Cerebellar nuclear complex (tissue), 1 donor: ENCODE measurements at regions not wholly inside any gene's neighbourhood (a gene's known extent, or its start where the extent isn't known, plus 50 kb on each side); places are given as distances from the start of the nearest gene placed in this dataset.

ENCODE experiments used
- DNase-seq, 2 experiments: peaks; one replicate each; lab custom pipeline; 2025; lab: John Stamatoyannopoulos, UW

DNA sequence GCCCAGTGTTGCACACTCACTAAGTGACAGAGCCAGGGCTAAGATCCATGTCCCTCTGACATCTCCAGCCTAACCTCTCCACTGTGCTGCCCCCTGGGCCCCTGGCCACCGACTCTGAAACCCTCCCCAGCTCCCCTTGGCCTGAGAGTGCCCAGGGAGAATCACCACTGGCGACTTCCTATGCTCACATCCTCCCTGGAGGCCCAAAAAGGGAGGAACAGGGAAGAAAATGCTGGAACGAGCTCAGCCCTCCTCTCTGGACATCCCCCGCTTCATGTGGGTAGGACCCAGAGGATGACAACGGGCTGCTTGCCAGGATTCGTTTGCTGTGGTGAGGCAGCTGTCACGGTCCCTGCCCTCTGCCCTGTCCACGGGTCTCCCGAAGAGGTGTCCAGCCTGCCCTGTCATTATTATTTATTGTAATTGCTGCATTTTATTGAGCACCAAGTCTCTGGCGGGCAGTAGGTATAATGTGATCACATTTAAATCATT lies 153.5 kb upstream of the RPL38 start:
- no peak for DNase-seq

GRCh38 chr17:74051348-74051747 lies 152.1 kb upstream of the RPL38 start:
- no peak for DNase-seq

DNA sequence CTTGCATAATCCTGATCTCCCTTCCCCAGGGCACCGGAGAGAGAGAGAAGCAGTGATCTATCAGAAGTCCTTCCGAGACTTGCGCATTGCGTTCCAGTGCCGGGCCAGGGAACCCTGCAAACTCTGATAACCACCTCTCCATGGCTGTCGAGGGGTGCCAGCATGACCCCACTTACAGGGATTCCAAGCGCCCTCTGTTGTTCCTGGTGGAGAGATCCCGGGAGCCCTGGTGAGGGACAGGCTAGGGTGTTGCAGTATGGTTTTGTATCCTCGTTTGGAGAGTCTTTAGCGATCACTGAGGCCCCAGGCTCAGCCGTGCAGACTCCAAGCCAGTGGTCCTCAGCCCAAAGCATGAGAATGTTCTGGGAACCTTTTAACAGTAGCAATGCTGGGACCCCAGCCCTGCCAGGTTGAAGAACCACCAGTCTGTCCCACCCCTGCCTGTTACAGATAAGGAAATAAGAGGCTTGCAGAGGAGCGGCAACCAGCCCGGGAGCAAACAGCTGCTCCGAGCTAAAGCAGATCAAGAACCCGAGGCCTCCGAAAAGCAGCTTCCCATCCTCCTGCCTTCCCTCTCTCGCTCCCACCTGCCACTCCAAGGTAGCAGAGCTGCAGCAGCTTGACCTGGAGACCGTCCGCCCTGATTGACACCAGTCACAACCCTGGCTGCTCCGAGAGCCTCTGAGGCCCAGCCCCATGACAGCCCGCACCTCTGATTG lies 150.3 kb upstream of the RPL38 start:
- DNase-seq = no peak

- DNase-seq = no peak
Measured at GRCh38 chr17:74053712-74054078, 149.8 kb upstream of the RPL38 start.

DNA sequence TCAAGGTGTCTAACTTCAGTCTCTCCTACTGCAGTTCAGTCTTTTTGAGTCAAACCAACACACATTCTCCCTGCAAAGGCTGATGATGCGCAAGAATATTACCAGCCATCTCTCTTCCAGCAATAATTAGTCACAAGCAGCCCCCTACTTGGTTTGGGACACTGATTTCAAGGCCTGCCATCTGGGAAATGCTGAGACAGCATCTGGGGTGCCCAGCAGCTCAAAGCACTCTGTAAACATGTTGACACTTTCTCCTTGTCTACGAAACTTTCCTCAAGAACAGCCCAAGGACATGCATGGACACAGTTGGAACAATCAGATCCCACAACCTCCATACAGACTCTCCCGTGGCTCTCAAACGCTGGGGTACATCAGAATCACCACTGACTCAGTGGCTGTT lies 149.2 kb upstream of the RPL38 start:
- DNase-seq = no peak

- no peak for DNase-seq
Measured at GRCh38 chr17:74055508-74056160, 147.8 kb upstream of the RPL38 start.

GRCh38 chr17:74059479-74060240 lies 143.8 kb upstream of the RPL38 start:
- no peak for DNase-seq

DNA sequence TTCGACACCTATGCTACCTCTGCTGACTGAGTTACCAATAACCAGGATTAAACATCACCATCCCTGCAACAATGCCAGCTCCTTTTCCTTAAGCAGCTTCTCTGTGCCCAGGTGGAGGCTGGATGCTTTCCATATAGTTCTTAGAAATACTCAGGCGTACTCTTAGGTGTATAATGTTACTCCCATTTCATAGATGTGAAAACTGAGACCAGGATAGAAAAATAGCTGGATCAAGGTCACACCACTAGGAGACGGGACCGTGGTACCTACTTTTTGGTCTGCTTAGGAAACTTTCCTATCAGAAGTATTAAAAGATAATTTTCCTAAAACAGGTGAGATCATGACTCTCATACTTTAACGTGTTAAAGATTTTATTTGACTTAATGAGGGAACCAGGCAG lies 141.7 kb upstream of the RPL38 start:
- DNase-seq = no peak

GRCh38 chr17:74062234-74062633 lies 141.2 kb upstream of the RPL38 start:
- no peak for DNase-seq

DNA sequence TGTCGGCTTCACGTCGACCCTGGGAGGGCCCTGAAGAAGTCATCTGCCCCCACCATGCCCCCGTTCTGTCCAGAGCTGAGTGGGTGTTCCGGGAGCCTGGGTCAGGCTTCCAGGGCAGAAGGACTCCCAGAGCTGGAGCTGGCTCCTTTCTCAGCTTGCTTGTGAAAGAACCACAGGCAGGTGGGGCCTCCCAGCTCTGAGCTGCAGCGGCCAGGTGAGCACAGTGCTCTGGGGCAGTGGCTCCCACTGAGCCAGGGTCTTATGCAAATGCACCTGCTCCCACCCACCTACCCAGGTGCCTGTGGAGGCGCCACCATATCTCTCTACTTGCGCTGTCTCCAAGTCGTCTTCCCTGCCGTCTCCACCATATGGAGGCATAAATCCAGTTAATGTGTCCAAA lies 140.0 kb upstream of the RPL38 start:
- DNase-seq = no peak

DNA sequence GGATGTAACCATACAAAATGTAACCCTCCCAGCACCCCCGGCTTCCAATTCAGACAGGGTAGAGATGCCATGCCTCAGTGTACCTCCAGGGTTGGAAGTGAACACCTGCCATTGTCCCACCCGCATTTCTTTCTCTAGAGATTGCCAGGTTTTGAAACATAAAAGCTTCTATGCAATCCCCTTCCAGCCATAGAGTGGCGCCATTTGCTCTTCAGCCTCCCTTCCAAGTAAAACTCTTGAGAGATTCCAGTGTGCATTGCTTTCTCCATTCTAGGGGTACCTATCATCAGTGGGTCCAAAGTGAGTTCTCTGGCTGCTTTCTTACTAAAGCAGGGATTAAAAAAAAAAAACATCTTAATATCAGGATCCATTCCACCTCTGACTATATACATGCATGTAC lies 133.1 kb upstream of the RPL38 start:
- DNase-seq = no peak

DNA sequence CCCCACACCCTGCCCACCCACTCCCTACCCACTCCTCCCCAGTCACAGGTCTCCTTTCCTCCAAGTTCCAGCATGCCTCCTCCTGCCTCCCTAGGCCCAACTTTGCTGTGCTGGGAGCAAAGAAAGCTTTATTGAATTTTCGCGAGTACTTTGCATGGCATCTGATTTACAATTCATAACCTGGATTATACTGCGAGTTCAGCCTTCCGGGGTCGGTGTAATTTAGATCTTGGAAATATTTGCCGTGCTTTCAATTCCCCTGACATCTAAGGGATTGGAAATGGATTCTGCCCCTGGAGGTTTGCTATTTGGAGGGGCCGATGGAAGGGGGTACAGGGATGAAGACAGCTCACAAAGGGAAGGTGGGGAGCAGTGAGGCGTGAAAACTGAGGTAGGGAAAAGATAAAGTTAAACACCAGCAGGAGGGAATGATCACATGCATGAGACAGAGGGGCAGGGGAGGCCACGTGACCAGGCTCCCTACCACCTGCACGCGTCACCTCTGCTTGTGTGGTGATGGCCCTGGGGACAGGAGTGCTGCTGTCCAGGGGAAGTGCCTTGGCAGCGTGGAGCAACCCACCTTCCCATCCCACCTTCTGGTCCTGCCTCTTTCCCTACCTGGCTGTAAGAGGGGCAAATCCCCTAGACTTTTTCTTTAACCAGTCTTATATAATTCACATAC lies 132.3 kb upstream of the RPL38 start:
- no peak for DNase-seq

DNA sequence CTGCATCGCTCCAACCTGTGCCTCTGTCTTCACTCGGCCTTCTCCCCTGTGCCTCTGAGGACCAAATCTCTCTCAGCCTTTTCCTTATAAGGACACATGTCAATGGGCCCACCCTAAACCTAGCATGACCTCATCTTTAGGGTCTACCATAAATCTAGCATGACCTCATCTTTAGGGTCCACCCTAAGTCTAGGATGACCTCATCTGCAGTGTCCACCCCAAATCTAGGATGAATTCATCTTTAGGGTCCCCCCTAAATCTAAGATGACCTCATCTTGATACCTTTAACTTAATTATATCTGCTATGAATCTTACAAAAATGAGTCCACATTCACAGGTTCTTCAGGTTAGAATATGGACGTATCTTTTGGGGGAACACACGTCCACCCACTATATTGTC lies 131.1 kb upstream of the RPL38 start:
- DNase-seq = no peak

- DNase-seq = no peak
Measured at GRCh38 chr17:74076446-74076845, 127.0 kb upstream of the RPL38 start.

DNA sequence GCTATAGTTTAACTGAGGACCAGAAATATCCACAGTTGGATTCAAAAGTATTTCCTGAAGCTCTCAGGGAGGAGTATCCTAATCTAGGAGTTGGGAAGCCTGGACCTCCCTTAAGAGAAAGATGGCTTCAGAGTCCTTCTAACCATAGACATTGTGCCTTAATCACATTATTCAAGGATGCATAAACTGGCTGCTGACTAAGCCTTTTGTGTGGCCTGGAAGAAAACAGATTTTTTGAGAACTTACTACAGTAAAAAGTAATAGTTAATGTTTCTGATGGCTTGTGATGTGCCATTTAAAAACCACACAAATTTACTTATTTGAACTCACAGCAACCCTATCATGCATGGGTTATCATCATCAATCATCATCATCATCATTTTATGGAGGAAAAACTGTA lies 126.2 kb upstream of the RPL38 start:
- no peak for DNase-seq

DNA sequence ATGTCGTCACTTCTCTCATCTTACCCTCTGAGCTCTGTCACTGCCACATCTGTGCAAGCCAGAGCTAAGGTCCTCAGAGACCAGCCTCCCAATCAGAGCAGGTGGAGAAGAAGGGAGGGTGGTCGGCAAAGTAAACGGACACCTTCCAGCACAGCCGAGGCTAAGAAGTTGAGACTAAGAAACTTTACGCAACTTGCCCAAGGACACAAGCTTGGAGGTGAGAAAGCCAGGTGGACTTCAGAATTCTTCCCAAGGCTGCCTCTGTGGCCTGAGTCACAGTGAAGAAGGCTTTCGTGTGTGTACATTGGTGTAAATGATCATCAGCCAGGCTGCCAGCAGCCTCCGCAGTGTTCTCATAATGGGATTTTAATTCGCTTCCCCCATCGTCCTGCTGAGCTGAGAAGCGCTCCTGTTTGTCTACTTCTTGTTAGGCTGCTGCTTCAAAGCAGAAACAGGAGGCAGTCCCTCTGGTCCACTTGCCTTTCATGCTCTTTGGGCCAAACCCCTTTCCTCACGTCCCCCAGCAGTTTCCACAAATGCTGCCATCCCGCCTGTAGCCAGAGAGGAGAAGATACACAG lies 125.0 kb upstream of the RPL38 start:
- DNase-seq = no peak

GRCh38 chr17:74079537-74080300 lies 123.8 kb upstream of the RPL38 start:
- DNase-seq = no peak

DNA sequence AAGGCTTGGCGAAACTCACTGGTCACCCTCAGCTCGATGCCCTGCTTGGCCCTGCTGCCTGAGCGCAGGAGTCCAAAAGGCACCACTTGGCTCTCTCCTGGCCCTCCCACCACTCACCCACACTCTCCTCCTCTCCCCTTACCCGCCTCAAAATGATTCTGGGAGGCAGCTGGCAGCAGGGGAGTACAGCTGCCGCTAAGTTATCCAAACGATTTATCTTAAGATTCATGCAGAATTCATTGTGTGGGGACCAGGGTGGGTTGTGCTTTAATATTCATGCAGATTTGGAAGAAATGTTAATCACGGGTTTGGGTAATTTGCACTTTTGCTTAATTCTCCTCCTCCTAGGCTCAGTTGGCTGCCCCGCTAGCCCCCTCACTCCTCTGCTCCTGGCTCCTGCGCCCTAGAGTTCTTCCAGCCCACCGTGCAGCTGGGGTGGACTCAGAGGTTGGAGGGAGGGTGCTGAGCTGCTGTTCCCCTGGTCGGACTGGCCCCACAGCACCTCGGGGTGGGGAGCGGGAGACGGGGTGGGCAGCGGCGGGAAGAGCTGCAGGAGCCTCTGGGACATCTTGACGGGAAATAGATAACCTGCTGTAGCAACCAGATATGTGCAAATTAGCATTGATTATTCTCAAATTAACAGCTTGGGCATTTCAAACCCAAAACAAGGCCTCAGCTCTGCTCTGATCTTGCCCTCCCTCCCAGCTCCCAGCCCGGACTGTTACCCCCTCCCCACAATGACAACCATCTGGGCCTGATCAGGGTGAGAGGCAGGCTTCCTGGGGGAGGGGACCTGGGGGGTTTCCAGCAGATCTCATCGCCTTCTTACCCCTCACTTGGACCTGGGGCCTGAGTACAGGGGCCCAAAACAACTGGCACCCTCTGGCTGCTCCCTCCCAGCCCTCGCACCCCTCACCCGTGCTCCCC lies 122.6 kb upstream of the RPL38 start:
- DNase-seq = no peak

- DNase-seq = no peak
Measured at GRCh38 chr17:74082886-74083285, 120.6 kb upstream of the RPL38 start.

DNA sequence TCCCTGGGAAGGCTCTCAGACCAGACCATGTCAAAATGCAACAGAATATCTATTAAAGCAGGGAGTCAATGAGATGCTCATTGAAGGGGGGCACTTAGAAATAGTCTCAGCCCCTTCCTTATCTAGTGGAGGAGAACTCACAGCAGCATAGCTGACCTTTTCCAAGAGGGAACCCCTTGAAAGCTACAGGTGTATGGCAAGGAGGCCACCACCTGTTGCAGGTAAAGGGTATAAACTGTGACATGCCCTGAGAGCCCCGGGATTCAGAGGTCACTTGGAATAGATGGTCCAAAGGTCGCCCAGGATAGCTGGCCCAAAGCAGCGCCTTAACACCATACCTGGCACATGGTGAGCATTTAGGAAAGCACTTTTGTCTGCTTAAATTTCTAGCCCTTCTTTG lies 120.2 kb upstream of the RPL38 start:
- no peak for DNase-seq
